ENCODE measurements at regions not wholly inside any gene's neighbourhood (a gene's known extent, or its start where the extent isn't known, plus 50 kb on each side); places are given as distances from the start of the nearest gene placed in this dataset.

DNA sequence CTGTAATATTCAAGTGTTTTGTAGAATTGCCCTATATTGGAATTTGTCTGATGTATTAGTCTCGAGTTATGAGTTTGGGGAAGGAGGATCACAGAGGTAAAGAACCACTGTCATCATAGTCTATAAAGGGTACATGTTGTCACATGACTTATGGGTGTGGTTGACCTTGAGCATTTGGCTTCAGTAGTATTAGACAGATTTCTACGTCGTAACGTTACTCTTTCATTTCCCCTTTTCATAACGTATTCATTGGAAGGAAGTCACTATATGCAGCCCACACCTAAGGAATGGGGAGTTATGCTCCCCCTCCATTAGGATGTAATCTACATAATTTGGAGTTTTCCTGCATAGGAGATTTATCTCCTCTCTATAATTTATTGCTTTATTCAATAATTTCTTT is 110.1 kb upstream of the VAV3 start:
- DNase-seq (ENCODE audit: low read depth), result no peak
- Histone ChIP-seq H3K36me3 (ENCODE audit: control insufficient read depth, insufficient read depth, low read length) (no peaks in the 10 kb centered on the region), H3K4me3 (ENCODE audit: low read depth, low read length) (no peak overlapping the region), H3K27me3 (ENCODE audit: control insufficient read depth, insufficient read depth, low read length) (no peaks in the 10 kb centered on the region)
- TF ChIP-seq, protein P1, sequence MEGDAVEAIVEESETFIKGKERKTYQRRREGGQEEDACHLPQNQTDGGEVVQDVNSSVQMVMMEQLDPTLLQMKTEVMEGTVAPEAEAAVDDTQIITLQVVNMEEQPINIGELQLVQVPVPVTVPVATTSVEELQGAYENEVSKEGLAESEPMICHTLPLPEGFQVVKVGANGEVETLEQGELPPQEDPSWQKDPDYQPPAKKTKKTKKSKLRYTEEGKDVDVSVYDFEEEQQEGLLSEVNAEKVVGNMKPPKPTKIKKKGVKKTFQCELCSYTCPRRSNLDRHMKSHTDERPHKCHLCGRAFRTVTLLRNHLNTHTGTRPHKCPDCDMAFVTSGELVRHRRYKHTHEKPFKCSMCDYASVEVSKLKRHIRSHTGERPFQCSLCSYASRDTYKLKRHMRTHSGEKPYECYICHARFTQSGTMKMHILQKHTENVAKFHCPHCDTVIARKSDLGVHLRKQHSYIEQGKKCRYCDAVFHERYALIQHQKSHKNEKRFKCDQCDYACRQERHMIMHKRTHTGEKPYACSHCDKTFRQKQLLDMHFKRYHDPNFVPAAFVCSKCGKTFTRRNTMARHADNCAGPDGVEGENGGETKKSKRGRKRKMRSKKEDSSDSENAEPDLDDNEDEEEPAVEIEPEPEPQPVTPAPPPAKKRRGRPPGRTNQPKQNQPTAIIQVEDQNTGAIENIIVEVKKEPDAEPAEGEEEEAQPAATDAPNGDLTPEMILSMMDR (IDR thresholded peaks at IDR 0.05; ENCODE audit: insufficient read depth, low read length, poor library complexity, severe bottlenecking), result no peak

DNA sequence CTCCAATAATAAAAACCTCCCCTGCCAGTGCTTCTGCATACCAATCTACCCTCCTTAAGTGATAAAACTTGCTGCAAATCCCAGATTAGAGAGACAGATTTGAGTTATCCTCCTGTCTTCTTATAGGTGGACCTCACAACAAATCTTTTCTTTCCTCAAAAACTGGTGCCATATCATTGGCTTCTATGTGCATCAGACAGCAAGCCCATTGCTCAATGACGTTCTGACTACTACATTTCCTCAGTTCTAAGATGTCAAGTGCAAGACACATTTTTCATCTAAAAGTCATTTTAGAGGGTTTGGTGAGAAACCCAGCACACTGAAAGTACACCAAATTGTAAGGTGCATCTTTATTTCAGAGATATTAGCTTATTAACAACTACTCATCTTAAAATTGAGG is 107.8 kb upstream of the VAV3 start:
- DNase-seq (ENCODE audit: low read depth), result no peak
- Histone ChIP-seq H3K36me3 (ENCODE audit: control insufficient read depth, insufficient read depth, low read length) (no peaks in the 10 kb centered on the region), H3K27me3 (ENCODE audit: control insufficient read depth, insufficient read depth, low read length) (no peaks in the 10 kb centered on the region), H3K4me3 (ENCODE audit: low read depth, low read length) (no peak overlapping the region)
- TF ChIP-seq, protein P1 (IDR thresholded peaks at IDR 0.05; ENCODE audit: insufficient read depth, low read length, poor library complexity, severe bottlenecking), result no peak

DNA sequence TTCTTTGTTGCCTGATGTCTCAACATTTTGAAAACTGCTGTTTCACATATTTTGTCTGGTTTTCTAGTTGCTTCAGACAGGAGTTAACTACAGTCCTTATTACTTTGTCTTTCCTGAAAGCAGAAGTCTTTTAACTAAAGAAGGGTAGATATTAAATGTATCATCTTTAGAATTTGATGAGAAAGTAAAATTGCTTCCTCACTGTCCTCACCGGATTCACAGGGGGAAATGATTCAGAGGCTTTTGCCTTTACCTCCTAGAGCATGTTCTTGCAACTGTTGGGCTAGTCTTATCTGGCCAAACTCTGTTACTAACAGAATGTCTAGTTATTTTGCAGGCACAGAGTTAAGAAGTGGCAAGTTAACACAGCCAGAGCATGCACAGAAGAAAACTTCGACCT is 107.2 kb upstream of the VAV3 start:
- DNase-seq (ENCODE audit: low read depth), result no peak
- Histone ChIP-seq H3K4me3 (ENCODE audit: low read depth, low read length) (no peak overlapping the region), H3K36me3 (ENCODE audit: control insufficient read depth, insufficient read depth, low read length) (no peaks in the 10 kb centered on the region), H3K27me3 (ENCODE audit: control insufficient read depth, insufficient read depth, low read length) (no peaks in the 10 kb centered on the region)
- TF ChIP-seq, protein P1 (IDR thresholded peaks at IDR 0.05; ENCODE audit: insufficient read depth, low read length, poor library complexity, severe bottlenecking), result no peak

DNA sequence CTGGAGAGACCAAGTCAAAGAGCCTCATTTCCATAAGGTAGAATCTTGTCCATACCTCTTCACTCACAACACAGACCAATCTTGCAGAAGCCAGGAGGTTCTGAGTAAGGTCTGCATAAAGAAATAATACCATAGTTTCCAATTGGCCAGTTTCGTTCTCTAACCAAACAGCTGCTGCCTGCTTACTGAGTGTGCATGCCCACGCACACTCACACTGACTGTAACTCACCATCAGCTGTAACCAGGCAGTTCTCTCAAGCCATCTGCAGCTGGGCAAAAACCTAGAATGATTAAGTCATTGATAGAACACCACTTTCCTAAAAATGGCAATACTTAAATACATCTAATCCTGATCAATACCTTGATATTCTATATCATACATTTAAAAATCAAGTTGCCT is 106.6 kb upstream of the VAV3 start:
- no peaks in the 10 kb centered on the region for H3K36me3 ChIP-seq (ENCODE audit: control insufficient read depth, insufficient read depth, low read length)
- no peaks in the 10 kb centered on the region for H3K27me3 ChIP-seq (ENCODE audit: control insufficient read depth, insufficient read depth, low read length)
- no peak overlapping the region for H3K4me3 ChIP-seq (ENCODE audit: low read depth, low read length)
- TF ChIP-seq, protein P1 (IDR thresholded peaks at IDR 0.05; ENCODE audit: insufficient read depth, low read length, poor library complexity, severe bottlenecking), result no peak
- no peak for DNase-seq (ENCODE audit: low read depth)

DNA sequence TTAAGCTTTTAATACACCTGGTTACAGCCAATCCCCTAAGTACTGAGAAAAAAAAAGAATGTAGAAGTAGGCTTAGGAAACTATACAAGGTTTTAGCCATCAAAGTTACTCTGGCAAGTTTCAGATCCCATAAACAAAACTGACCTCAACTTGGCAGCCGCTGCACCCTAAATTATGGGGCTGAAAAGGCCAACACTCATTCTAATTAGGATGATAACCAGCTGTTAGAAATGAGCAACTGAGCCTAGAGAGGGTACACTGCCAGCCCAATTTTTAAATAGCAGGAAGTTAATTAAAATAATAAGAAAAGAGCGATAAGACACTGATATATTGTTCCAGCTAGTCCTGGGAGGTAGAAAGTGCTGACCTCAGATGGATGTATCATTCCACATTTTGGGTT is 105.7 kb upstream of the VAV3 start:
- TF ChIP-seq, protein P1 (IDR thresholded peaks at IDR 0.05; ENCODE audit: insufficient read depth, low read length, poor library complexity, severe bottlenecking), result no peak
- no peak overlapping the region for H3K4me3 ChIP-seq (ENCODE audit: low read depth, low read length)
- H3K36me3 ChIP-seq (ENCODE audit: control insufficient read depth, insufficient read depth, low read length), result no peaks in the 10 kb centered on the region
- no peaks in the 10 kb centered on the region for H3K27me3 ChIP-seq (ENCODE audit: control insufficient read depth, insufficient read depth, low read length)
- no peak for DNase-seq (ENCODE audit: low read depth)

DNA sequence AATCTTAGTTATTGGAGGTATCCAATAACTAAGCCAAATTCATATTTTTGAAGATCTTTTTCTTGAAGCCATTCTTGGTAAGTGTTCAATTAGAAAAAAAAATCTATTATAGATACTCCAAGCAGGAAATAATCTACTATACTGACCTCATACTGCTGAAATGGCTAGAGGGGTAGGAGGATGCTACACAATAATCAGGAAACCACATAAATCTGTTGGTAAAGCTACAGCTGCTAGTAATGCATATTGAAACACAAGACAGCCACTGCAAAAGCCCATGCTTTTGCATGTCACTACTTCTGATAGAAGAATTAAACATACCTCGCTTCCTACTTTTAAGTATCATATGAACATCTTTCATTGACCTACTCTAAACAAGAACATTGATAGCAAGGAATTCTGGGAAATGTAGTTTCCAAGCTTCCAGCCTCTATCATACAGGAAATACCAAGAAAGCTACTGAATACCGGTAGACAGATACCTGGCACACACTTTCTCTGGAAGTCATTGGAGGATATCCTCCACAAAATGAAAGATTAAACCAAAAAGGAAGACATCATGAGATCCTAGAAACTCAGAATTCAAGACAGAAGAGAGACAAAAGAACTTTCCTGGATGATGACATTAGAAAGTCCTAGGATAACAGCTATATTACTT is 103.0 kb upstream of the VAV3 start:
- DNase-seq (ENCODE audit: low read depth), result no peak
- H3K36me3 ChIP-seq (ENCODE audit: control insufficient read depth, insufficient read depth, low read length), result no peaks in the 10 kb centered on the region
- H3K27me3 ChIP-seq (ENCODE audit: control insufficient read depth, insufficient read depth, low read length), result no peaks in the 10 kb centered on the region
- no peak overlapping the region for H3K4me3 ChIP-seq (ENCODE audit: low read depth, low read length)
- TF ChIP-seq, protein P1 (IDR thresholded peaks at IDR 0.05; ENCODE audit: insufficient read depth, low read length, poor library complexity, severe bottlenecking), result no peak

All from kidney epithelial cell (primary cell).